NOMO-1 treated with dmso at 0.1 percent for 144 hours (cell line): ENCODE measurements at regions not wholly inside any gene's neighbourhood (a gene's known extent, or its start where the extent isn't known, plus 50 kb on each side); places are given as distances from the start of the nearest gene placed in this dataset.
"Not testable (repeated sequence)": the region's sequence is repeated elsewhere in the genome, so short reads cannot be mapped to it uniquely, and the experiment has no call there.

Experiments used
- DNase-seq: peaks from one replicate; lab custom pipeline; 2025; ENCODE audit not compliant: unreplicated experiment; lab: John Stamatoyannopoulos, UW

- DNase-seq: no peak
Measured at GRCh38 chr4:136001791-136002190, 1530.5 kb downstream of the PCDH18 start.

DNA sequence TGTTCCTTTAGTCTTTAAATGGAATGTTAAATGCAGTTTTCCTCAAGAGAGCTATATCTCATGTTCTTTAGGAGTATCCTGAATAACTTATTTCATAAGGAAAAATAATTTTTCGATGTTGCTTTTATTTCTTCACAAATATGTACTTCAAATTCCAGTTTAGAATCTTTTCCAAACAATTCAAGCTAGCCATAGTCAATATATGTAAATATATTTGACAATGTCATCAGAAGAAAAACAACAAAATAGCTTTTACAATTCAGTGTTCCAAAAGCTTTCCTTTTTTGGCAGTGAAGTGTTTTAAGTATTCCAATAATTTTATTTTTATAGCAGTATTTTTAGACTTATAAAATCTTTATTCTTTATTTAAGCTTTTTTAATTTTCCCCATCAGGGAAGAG is 1532.0 kb downstream of the PCDH18 start:
- DNase-seq: no peak

DNA sequence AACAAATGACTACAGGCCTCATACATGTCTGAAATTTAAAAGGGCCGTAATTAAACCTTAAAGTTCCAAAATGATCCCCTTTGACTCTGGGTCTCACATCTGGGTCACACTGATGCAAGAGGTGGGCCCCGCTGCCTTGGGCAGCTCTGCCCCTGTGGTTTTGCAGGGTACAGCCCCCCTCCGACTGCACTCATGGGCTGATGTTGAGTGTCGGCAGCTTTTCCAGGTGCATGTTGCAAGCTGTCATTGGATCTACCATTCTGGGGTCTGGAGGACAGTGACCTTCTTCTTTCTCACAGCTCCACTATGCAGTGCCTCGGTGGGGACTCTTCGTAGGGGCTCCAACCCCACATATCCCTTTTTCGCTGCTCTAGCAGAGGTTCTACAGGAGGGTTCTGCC is 1537.9 kb downstream of the PCDH18 start:
- no peak for DNase-seq

DNA sequence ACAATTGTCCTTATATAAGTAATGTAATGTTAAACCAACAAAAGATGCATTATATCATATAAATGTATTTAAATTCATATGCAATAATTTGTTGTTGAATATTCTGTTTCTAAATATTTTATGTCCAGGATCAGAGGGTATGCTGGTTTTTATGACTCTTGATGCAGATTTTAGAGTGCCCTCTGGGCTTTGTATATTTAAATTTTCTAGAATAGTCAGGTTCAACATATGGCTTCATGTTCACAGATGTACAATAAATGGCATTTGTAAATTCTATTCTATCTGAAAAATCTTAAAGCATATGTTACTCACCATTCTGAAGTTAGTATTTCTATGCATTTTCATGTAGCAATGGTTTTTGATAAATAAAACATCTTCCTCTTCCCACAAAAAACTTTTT is 1555.4 kb downstream of the PCDH18 start:
- no peak for DNase-seq

GRCh38 chr4:135966936-135967335 is 1565.4 kb downstream of the PCDH18 start:
- peak; percentile 2 for DNase-seq

GRCh38 chr4:135963009-135963408 is 1569.3 kb downstream of the PCDH18 start:
- no peak for DNase-seq

DNA sequence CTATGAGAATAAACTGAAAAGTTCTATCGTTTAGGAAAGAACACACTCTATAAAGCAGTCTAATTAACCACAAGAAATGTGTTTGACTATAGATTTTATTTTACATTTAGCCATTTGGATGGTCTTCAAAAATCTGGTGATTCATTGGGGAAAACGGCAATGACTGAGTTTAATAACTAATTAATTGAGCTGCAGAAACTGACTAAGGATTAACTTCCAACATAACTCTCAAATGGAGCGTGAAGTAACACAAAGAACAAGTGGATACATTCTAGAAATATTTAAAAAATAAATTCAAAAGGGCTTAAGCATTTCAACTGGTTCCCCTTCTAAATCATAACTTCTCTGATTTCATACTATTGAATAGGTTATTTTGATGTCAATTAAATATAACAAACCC is 1582.4 kb downstream of the PCDH18 start:
- DNase-seq: no peak

GRCh38 chr4:135948797-135949196 is 1583.5 kb downstream of the PCDH18 start:
- DNase-seq: no peak

- DNase-seq: no peak
Measured at GRCh38 chr4:135941671-135942070, 1590.6 kb downstream of the PCDH18 start.

DNA sequence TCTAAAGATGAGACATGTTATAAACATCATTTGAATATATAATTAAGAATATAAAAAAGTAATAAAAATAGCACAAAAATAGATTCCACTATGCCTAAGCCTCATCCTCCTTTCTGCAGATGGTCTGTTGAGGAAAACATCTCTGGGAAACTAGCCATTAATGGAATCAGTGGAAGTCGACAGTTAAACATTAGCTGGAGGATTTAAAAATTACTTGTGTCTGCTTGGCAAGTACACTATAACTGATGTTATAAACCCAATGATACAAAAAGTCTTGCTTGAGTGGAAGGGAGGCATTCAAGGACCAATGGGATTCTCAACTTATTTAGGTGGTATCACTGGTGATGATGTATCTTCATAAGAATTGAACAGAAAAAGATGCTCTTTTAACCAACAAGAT is 1598.3 kb downstream of the PCDH18 start:
- DNase-seq: no peak

DNA sequence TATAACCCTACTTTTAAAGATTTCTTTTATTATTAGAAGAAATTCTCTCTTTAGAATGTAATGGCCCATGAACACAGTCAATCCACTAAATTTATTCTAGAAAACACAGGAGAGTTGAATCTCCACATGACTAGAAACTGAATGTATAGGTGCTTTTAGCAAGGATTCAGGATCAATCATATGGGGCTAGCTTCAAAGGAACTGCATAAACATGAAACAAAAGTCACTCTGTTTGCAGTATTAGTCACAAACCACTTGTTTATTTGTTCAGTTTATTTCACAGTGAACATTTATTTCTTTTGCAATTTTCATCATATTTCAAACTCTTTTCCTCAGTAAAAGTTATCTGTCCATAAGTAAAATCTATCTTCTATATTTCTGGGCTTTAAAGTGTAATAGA is 1604.6 kb downstream of the PCDH18 start:
- no peak for DNase-seq

DNA sequence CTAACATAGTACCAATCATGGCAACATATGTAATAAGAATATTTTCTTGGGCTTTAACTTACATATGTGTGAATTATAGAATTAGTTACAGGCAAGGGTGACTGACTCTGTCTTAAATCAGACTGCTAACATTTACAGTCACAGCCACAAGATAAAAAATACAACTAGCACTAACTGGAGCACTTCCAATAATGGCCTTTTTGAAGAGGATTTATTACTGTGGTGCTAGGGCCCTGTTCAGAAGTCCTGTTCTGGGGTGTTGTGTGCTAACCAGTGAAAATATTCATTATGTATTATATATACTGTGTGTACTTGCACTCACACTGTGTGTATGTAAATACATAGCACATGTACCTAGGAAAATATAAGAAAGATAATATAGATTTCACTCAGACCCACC is 1611.2 kb downstream of the PCDH18 start:
- DNase-seq: no peak

DNA sequence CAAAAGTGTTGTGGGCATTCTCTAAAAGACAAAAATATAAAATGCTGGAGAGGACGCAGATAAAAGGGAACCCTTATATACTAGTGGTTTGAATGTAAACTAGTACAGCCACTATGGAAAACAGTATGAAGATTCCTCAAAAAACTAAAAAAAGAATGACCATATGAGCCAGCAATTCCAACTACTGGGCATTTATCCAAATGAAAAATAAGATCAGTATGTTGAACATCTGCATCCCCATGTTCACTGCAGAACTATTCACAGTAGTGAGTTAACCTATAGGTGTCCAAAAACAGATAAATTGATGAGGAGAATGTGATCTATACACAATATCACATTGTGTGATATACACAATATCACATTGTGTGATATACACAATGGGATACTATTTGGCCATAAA is 1615.3 kb downstream of the PCDH18 start:
- no peak for DNase-seq

GRCh38 chr4:135900956-135901355 is 1631.3 kb downstream of the PCDH18 start:
- DNase-seq: no peak

DNA sequence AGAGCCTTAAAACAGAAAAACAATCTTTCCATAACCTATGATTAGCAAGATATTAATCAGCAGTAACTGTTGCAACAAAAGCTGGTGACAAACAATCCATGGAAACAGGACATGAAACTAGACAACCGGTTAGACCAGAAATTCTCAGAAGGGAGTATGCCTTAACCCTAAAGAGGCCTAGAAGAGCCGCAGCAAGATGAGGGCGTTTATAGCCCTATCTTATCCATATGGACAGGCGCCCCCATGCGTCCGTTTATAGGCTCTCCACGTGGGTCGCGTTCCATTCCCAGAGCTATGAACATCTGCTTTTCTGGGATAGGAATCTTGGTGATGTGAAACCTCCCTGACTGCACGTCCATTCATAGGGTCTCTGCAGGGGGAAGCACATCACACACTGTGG is 1662.7 kb upstream of the PABPC4L start:
- not testable (repeated sequence) for DNase-seq

- no peak for DNase-seq
Measured at GRCh38 chr4:135840781-135841180, 1639.2 kb upstream of the PABPC4L start.

DNA sequence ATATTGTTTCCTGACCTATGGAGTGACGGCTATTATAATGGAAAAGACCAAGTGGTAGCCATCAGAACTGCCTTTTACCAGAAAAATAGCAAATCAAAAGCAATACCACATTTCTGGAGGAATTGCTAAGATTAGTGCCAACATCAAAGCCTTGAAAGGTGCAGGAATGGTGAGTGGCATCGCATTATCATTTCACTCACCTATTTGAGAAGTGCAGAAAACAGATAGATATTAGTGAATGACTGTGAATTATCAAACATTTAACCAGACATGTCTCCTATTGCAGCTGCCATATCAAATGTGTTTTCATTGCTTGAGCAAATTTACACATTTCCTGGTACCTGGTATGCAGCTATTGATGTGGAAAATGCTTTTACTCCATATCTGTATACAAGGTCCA is 1638.1 kb upstream of the PABPC4L start:
- DNase-seq: no peak

GRCh38 chr4:135838889-135839288 is 1637.3 kb upstream of the PABPC4L start:
- no peak for DNase-seq

- no peak for DNase-seq
Measured at GRCh38 chr4:135834471-135834870, 1632.9 kb upstream of the PABPC4L start.

GRCh38 chr4:135833529-135833928 is 1631.9 kb upstream of the PABPC4L start:
- DNase-seq: no peak

- no peak for DNase-seq
Measured at GRCh38 chr4:135824759-135825296, 1623.2 kb upstream of the PABPC4L start.

- no peak for DNase-seq
Measured at GRCh38 chr4:135804785-135805184, 1603.2 kb upstream of the PABPC4L start.

DNA sequence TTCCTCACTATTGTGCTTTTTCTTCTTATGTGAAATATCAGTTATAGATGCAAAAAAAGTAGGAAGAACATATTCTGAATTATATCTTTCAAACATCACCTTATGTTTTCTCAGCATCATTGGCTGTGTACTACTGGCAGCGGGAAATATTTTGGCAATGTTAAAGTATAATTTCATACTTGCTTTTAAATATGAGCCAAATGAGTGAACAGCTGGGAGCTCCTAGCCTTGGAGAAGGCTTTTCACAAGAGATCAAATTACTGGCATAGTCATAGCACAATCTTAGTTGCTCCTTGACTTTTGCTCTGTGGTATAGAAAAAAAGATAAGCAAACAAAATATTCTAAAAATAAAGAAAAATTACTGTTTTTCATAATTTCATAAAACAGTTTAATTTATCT is 1575.8 kb upstream of the PABPC4L start:
- no peak for DNase-seq

DNA sequence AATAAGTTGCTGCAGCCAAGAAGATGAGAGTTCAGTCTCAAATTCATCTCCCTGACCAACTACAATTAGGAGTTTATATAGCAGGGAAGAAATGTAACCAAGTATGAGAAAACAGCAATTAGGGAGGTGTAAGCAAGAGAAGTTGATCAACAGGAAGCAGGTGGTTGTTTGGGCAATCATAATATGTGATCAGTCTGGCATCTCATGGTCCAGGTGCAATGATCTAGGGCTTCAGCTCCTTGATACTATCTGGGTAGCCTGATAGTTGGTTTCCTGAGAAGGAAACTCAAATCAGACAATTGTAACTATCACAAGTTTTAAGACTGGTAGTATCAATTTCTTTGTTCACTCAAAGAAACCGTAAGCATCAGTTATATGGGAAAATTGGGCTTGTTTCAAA is 1574.3 kb upstream of the PABPC4L start:
- DNase-seq: no peak
